Lower leg skin (tissue), 3 donors: ENCODE measurements at regions not wholly inside any gene's neighbourhood (a gene's known extent, or its start where the extent isn't known, plus 50 kb on each side); places are given as distances from the start of the nearest gene placed in this dataset.

Experiments
- CTCF ChIP-seq, 3 donors: fragments of 450-650 bp; IDR thresholded peaks; one replicate each; pipeline ENCODE4 v1.5.1; 2016; ENCODE audit warnings: antibody characterized with exemption in 3 of 3, mild to moderate bottlenecking in 3 of 3, moderate library complexity in 2 of 3
- POLR2A ChIP-seq, 2 donors: fragments of 450-650 bp; IDR thresholded peaks; one replicate each; pipeline ENCODE4 v1.6.1; 2016 to 2017; ENCODE audit warnings: antibody characterized with exemption in 2 of 2, mild to moderate bottlenecking in 1 of 2, moderate library complexity in 1 of 2

DNA sequence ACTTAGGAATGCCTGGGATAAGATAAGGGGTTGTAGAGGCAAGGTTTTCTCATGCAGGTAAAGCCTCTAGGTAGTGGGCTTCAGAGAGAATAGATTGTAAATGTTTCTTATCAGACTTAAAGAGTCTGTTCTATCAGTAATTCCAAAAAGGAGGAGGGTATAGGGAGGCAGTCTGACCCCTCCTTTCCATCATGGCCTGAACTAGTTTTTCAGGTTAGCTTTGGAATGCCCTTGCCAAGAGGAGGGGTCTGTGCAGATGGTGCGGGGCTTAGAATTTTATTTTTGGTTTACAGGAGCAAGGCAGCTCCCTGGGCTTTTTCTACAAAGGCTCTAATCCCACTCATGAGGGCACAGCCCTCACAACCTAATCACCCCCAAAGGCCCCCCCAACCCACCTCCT lies 135.0 kb downstream of the B3GNT2 start:
- no peak for TF ChIP-seq CTCF (IDR thresholded peaks at IDR 0.05)
- no peak for TF ChIP-seq POLR2A (IDR thresholded peaks at IDR 0.05)
